SU-DHL-6 (cell line): ENCODE measurements at regions not wholly inside any gene's neighbourhood (a gene's known extent, or its start where the extent isn't known, plus 50 kb on each side); places are given as distances from the start of the nearest gene placed in this dataset.

ENCODE experiments used
- H2AFZ ChIP-seq: fragments of 200-600 bp; sonication (generic); 2 replicates; pipeline ENCODE4 v1.6.1; 2014; ENCODE audit warnings: low read depth, mild to moderate bottlenecking, moderate library complexity, mixed read lengths, antibody characterized with exemption, low read length; ENCODE audit not compliant: severe bottlenecking
- H3F3A ChIP-seq: fragments of 200-600 bp; shearing (Covaris generic); 2 replicates; pipeline ENCODE4 v1.6.0; 2016; ENCODE audit warnings: antibody characterized with exemption, mild to moderate bottlenecking; ENCODE audit not compliant: insufficient read depth
- H3K27ac ChIP-seq: fragments of 200-600 bp; sonication (generic); 2 replicates; pipeline ENCODE4 v1.5.1; 2016; ENCODE audit warnings: low read depth, mild to moderate bottlenecking, low read length, moderate library complexity, mixed read lengths
- H3K27me3 ChIP-seq: fragments of 200-600 bp; sonication (generic), shearing (Covaris generic); 2 replicates; pipeline ENCODE4 v1.6.0; 2014; ENCODE audit warnings: mild to moderate bottlenecking, low read length
- H3K36me3 ChIP-seq: fragments of 200-600 bp; sonication (generic); 2 replicates; pipeline ENCODE4 v1.6.1; 2014; ENCODE audit warnings: mild to moderate bottlenecking, low read length, mixed read lengths
- H3K4me2 ChIP-seq: fragments of 300-600, 200-600 bp; shearing (Covaris generic), sonication (generic); 2 replicates; pipeline ENCODE4 v1.6.0; 2014; ENCODE audit warnings: low read length, low read depth, mild to moderate bottlenecking; ENCODE audit not compliant: poor library complexity, severe bottlenecking
- H3K4me3 ChIP-seq: fragments of 200-600 bp; sonication (generic); 2 replicates; pipeline ENCODE4 v1.5.1; 2014; ENCODE audit warnings: antibody characterized with exemption, low read length, mild to moderate bottlenecking, mixed read lengths; ENCODE audit not compliant: insufficient read depth, poor library complexity, severe bottlenecking
- H3K79me2 ChIP-seq: fragments of 200-600 bp; sonication (generic); 2 replicates; pipeline ENCODE4 v1.6.1; 2014; ENCODE audit warnings: mild to moderate bottlenecking, low read length, moderate library complexity; ENCODE audit not compliant: insufficient read depth
- H3K9ac ChIP-seq: fragments of 200-600 bp; sonication (generic); 2 replicates; pipeline ENCODE4 v1.7.0; 2014; ENCODE audit warnings: mild to moderate bottlenecking, low read length
- H3K9me2 ChIP-seq: fragments of 200-600 bp; sonication (generic); replicated peaks from 2 replicates; pipeline ENCODE4 v1.6.1; 2014; ENCODE audit warnings: low read length; ENCODE audit not compliant: insufficient read depth
- H3K9me3 ChIP-seq: fragments of 200-600 bp; sonication (generic); 2 replicates; pipeline ENCODE4 v1.6.1; 2014; ENCODE audit warnings: low read length, mixed read lengths; ENCODE audit not compliant: insufficient read depth
- H4K20me1 ChIP-seq: fragments of 200-600 bp; sonication (generic); 2 replicates; pipeline ENCODE4 v1.6.1; 2014; ENCODE audit warnings: low read depth, mild to moderate bottlenecking, antibody characterized with exemption, low read length, moderate library complexity, mixed read lengths
- CTCF ChIP-seq: fragments of 200-600 bp; sonication (generic); IDR thresholded peaks from one replicate; pipeline ENCODE4 v1.5.1; 2017; ENCODE audit warnings: antibody characterized with exemption, mild to moderate bottlenecking, low read length, moderate library complexity; ENCODE audit not compliant: insufficient read depth, poor library complexity, severe bottlenecking
- EZH2phosphoT487 ChIP-seq: fragments of 200-600 bp; sonication (generic), shearing (Covaris generic); conservative IDR thresholded peaks from 2 replicates; pipeline ENCODE4 v1.6.1; 2018; ENCODE audit warnings: mild to moderate bottlenecking, antibody characterized with exemption, low read length, moderate library complexity, mixed read lengths

- Histone ChIP-seq H4K20me1 (no peaks in the 10 kb centered on the region), H3K79me2 (no peaks in the 10 kb centered on the region), H2AFZ (no peak overlapping the region), H3K4me2 (no peak overlapping the region), H3K9me2 (no peaks in the 10 kb centered on the region), H3K36me3 (no peaks in the 10 kb centered on the region), H3K27ac (no peak overlapping the region), H3F3A (no peaks in the 10 kb centered on the region), H3K9ac (no peak overlapping the region), H3K4me3 (no peak overlapping the region), H3K9me3 (no peaks in the 10 kb centered on the region), H3K27me3 (no peaks in the 10 kb centered on the region)
- TF ChIP-seq EZH2phosphoT487 (no peak), CTCF (no peak)
Measured at GRCh38 chr22:25492162-25492561, 72.3 kb upstream of the GRK3 start.

- no peaks in the 10 kb centered on the region for H3F3A ChIP-seq
- TF ChIP-seq CTCF (no peak), EZH2phosphoT487 (no peak)
- no peak overlapping the region for H3K27ac ChIP-seq
- no peaks in the 10 kb centered on the region for H3K9me2 ChIP-seq
- H3K4me3 ChIP-seq, result no peak overlapping the region
- no peak overlapping the region for H2AFZ ChIP-seq
- H3K4me2 ChIP-seq, result no peak overlapping the region
- no peaks in the 10 kb centered on the region for H4K20me1 ChIP-seq
- H3K9me3 ChIP-seq, result no peaks in the 10 kb centered on the region
- H3K9ac ChIP-seq, result no peak overlapping the region
- H3K36me3 ChIP-seq, result no peaks in the 10 kb centered on the region
- H3K79me2 ChIP-seq, result no peaks in the 10 kb centered on the region
- H3K27me3 ChIP-seq, result no peaks in the 10 kb centered on the region
Measured at GRCh38 chr22:25492841-25493734, 71.4 kb upstream of the GRK3 start.

GRCh38 chr22:25493794-25494193 lies 70.7 kb upstream of the GRK3 start:
- Histone ChIP-seq H3K27ac (no peak overlapping the region), H3K27me3 (no peaks in the 10 kb centered on the region), H3K4me2 (no peak overlapping the region), H4K20me1 (no peaks in the 10 kb centered on the region), H3F3A (no peaks in the 10 kb centered on the region), H3K79me2 (no peaks in the 10 kb centered on the region), H3K9me2 (no peaks in the 10 kb centered on the region), H3K9me3 (no peaks in the 10 kb centered on the region), H2AFZ (no peak overlapping the region), H3K36me3 (no peaks in the 10 kb centered on the region), H3K4me3 (no peak overlapping the region), H3K9ac (no peak overlapping the region)
- TF ChIP-seq CTCF, result no peak
- no peak for TF ChIP-seq EZH2phosphoT487
